Kidney glomerular epithelial cell (primary cell): ENCODE measurements at regions not wholly inside any gene's neighbourhood (a gene's known extent, or its start where the extent isn't known, plus 50 kb on each side); places are given as distances from the start of the nearest gene placed in this dataset.

Experiments used
- DNase-seq: peaks from one replicate; lab custom pipeline; 2025; lab: John Stamatoyannopoulos, UW

DNA sequence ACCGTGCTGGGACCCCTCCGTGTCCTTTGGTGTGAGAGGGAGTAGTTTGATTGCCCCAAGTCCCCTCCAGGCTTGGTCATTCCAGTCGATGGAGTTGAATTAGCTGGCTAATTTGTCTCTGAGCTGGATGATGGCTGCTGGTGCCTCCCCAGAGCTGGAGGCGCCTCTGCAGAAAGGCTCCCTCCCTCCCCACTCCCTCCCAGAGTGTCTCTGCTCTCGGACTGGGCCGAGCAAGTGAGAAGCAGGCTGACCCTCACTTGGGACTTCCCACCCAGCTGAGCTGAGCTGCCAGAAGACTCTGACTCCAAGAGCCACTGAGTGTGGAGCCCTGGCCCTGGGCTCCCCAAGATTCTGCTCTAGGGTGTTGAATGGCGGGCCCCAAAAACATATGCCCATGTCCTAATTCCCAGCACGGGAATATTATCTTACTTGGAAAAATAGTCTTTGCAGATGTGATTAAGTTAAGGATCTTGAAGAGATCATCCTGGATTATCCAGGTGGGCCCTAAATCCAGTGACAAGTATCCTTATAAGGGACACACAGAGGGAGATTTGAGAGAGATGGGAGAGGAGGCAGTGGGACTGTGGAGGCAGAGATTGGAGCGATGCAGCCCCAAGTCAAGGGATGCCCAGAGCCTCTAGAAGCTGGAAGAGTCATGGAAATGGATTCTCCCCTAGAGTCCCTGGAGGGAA, 60.7 kb upstream of the TLE3 start:
- DNase-seq = no peak

DNA sequence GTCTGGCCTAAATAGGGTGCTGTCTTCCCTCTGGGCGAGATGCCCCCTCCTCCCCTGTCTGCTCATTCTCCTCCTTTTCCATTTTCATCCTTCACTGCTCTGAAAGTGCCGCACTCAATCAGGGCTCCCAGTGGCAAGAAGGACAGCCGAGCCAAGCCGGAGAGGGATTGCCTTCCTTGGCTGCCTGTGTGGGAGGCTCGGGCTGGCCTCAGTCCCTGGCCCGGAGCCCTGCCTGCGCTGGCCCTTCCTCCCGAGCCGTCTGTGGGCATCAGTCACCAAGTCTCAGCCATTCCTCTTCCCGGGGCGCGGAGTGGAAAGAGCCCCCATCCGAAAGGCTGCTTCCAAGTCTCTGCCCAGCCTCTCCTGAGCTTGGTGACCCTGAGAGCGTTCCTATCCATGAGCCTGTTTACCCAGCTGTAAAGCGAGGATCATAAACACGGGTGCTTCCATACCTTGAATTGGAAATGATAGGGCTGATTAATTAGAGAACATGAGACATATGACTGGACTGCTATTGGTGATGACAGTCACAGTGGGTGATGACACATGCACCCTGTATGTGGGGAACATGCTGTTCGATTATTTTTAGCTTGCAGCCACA, 59.1 kb upstream of the TLE3 start:
- DNase-seq = no peak

- no peak for DNase-seq
These were observed 57.1 kb upstream of the TLE3 start for GRCh38 chr15:70154718-70155347.

GRCh38 chr15:70153921-70154717, 56.4 kb upstream of the TLE3 start:
- no peak for DNase-seq

- peak; percentile 17 for DNase-seq
These were observed 54.4 kb upstream of the TLE3 start for GRCh38 chr15:70152070-70152480.

GRCh38 chr15:70151462-70151861, 53.7 kb upstream of the TLE3 start:
- DNase-seq = no peak

- DNase-seq = no peak
These were observed 53.3 kb upstream of the TLE3 start for GRCh38 chr15:70151003-70151402.

- DNase-seq = no peak
These were observed 52.7 kb upstream of the TLE3 start for GRCh38 chr15:70150405-70150747.

DNA sequence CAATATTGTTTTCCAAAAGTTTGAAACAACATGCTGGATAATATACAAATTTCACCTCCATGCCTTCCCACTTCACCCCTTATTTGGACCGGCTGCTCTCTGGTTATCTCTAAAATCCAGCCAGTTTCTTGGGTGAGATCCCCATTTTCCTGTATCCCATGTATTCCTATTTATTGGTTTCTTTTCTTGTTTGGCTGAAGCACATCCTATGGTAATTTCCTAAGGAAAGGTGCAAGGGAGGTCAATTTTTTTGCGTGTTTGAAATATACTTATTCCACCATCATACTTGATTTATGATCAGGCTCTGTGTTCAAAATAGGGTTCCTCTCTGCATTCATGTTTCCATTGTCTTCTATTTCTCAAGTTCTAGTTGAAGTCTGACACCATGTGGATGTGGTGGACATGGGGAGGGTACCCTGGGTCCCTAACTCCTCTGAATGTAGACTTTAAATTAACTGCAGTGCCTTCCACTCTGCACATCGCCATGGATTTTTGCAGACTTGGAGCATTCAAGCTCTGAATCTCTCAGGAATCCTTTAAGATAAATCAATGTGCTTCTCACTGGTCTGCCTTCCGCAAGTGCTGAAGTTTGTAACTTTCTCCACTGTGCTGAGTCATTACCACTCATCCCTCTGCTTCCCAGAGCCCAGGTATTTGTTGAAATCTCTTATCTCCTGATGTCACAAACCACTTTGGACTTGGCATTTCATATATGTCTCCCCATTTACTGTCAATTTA, 52.1 kb upstream of the TLE3 start:
- peak; percentile 42 for DNase-seq

GRCh38 chr15:70147778-70148177, 50.1 kb upstream of the TLE3 start:
- no peak for DNase-seq
